ENCODE measurements at regions not wholly inside any gene's neighbourhood (a gene's known extent, or its start where the extent isn't known, plus 50 kb on each side); places are given as distances from the start of the nearest gene placed in this dataset.

GRCh38 chr6:149153693-149154092 is 163.8 kb upstream of the TAB2 start:
- ATAC-seq, result peak; percentile 40

GRCh38 chr6:149154261-149154821 is 163.2 kb upstream of the TAB2 start:
- Mint-ChIP-seq H3K27ac (peak overlapping the region; percentile 90), H3K4me3 (peak overlapping the region; percentile 79), H3K4me1 (peaks cover 38% of the 10 kb centered on the region), H3K36me3 (ENCODE audit: low read depth) (peaks cover 9% of the 10 kb centered on the region), H3K27me3 (no peaks in the 10 kb centered on the region)
- no peaks in the 10 kb centered on the region for H3K9me3 ChIP-seq (ENCODE audit: control insufficient read depth, low read length, poor library complexity, severe bottlenecking)
- DNase-seq (no peak), ATAC-seq (peak; percentile 71)

More at GRCh38 chr6:149153693-149154092, 163.8 kb upstream of the TAB2 start:
- peak overlapping the region; percentile 90 for H3K27ac Mint-ChIP-seq
- peaks cover 39% of the 10 kb centered on the region for H3K4me1 Mint-ChIP-seq
- no peaks in the 10 kb centered on the region for H3K9me3 ChIP-seq (ENCODE audit: control insufficient read depth, low read length, poor library complexity, severe bottlenecking)
- H3K4me3 Mint-ChIP-seq, result peak overlapping the region; percentile 79
- no peak for DNase-seq
- peaks cover 6% of the 10 kb centered on the region for H3K36me3 Mint-ChIP-seq (ENCODE audit: low read depth)
- no peaks in the 10 kb centered on the region for H3K27me3 Mint-ChIP-seq

GRCh38 chr6:149157126-149157525 is 160.4 kb upstream of the TAB2 start:
- H3K9me3 ChIP-seq (ENCODE audit: control insufficient read depth, low read length, poor library complexity, severe bottlenecking), result no peaks in the 10 kb centered on the region
- no peak overlapping the region for H3K27ac Mint-ChIP-seq
- peaks cover 31% of the 10 kb centered on the region for H3K4me1 Mint-ChIP-seq
- no peak for ATAC-seq
- H3K36me3 Mint-ChIP-seq (ENCODE audit: low read depth), result peaks cover 7% of the 10 kb centered on the region
- H3K27me3 Mint-ChIP-seq, result no peaks in the 10 kb centered on the region
- DNase-seq, result no peak
- no peak overlapping the region for H3K4me3 Mint-ChIP-seq

GRCh38 chr6:149158076-149158475 is 159.4 kb upstream of the TAB2 start:
- peaks cover 7% of the 10 kb centered on the region for H3K36me3 Mint-ChIP-seq (ENCODE audit: low read depth)
- no peaks in the 10 kb centered on the region for H3K27me3 Mint-ChIP-seq
- ATAC-seq (no peak), DNase-seq (no peak)
- no peaks in the 10 kb centered on the region for H3K9me3 ChIP-seq (ENCODE audit: control insufficient read depth, low read length, poor library complexity, severe bottlenecking)
- H3K27ac Mint-ChIP-seq, result no peak overlapping the region
- H3K4me3 Mint-ChIP-seq, result no peak overlapping the region
- H3K4me1 Mint-ChIP-seq, result peaks cover 23% of the 10 kb centered on the region

GRCh38 chr6:149160943-149161342 is 156.6 kb upstream of the TAB2 start:
- H3K27ac Mint-ChIP-seq, result no peak overlapping the region
- ATAC-seq (no peak), DNase-seq (no peak)
- no peak overlapping the region for H3K4me3 Mint-ChIP-seq
- peaks cover 12% of the 10 kb centered on the region for H3K4me1 Mint-ChIP-seq
- H3K9me3 ChIP-seq (ENCODE audit: control insufficient read depth, low read length, poor library complexity, severe bottlenecking), result no peaks in the 10 kb centered on the region
- H3K36me3 Mint-ChIP-seq (ENCODE audit: low read depth), result peaks cover 9% of the 10 kb centered on the region
- H3K27me3 Mint-ChIP-seq, result no peaks in the 10 kb centered on the region

GRCh38 chr6:149162924-149163323 is 154.6 kb upstream of the TAB2 start:
- ATAC-seq (no peak), DNase-seq (no peak)
- Mint-ChIP-seq H3K36me3 (ENCODE audit: low read depth) (peaks cover 9% of the 10 kb centered on the region), H3K4me1 (peaks cover 21% of the 10 kb centered on the region), H3K4me3 (no peak overlapping the region), H3K27me3 (no peaks in the 10 kb centered on the region), H3K27ac (no peak overlapping the region)
- no peaks in the 10 kb centered on the region for H3K9me3 ChIP-seq (ENCODE audit: control insufficient read depth, low read length, poor library complexity, severe bottlenecking)

GRCh38 chr6:149164199-149164750 is 153.2 kb upstream of the TAB2 start:
- H3K9me3 ChIP-seq (ENCODE audit: control insufficient read depth, low read length, poor library complexity, severe bottlenecking), result no peaks in the 10 kb centered on the region
- Mint-ChIP-seq H3K36me3 (ENCODE audit: low read depth) (peaks cover 7% of the 10 kb centered on the region), H3K27ac (peak overlapping the region; percentile 34), H3K27me3 (no peaks in the 10 kb centered on the region), H3K4me3 (no peak overlapping the region), H3K4me1 (peaks cover 26% of the 10 kb centered on the region)
- no peak for ATAC-seq
- DNase-seq, result no peak

- H3K9me3 ChIP-seq (ENCODE audit: control insufficient read depth, low read length, poor library complexity, severe bottlenecking), result no peaks in the 10 kb centered on the region
- peak overlapping the region; percentile 89 for H3K27ac Mint-ChIP-seq
- ATAC-seq (no peak), DNase-seq (no peak)
- peaks cover 7% of the 10 kb centered on the region for H3K36me3 Mint-ChIP-seq (ENCODE audit: low read depth)
- no peaks in the 10 kb centered on the region for H3K27me3 Mint-ChIP-seq
- peak overlapping the region; percentile 19 for H3K4me3 Mint-ChIP-seq
- H3K4me1 Mint-ChIP-seq, result peaks cover 34% of the 10 kb centered on the region
Observed at GRCh38 chr6:149166336-149166735, 151.2 kb upstream of the TAB2 start.

GRCh38 chr6:149166747-149167146 is 150.8 kb upstream of the TAB2 start:
- Mint-ChIP-seq H3K27me3 (no peaks in the 10 kb centered on the region), H3K27ac (peak overlapping the region; percentile 89), H3K4me1 (peaks cover 34% of the 10 kb centered on the region), H3K4me3 (peak overlapping the region; percentile 19), H3K36me3 (ENCODE audit: low read depth) (peaks cover 7% of the 10 kb centered on the region)
- no peak for ATAC-seq
- no peak for DNase-seq
- H3K9me3 ChIP-seq (ENCODE audit: control insufficient read depth, low read length, poor library complexity, severe bottlenecking), result no peaks in the 10 kb centered on the region

GRCh38 chr6:149168968-149169367 is 148.5 kb upstream of the TAB2 start:
- Mint-ChIP-seq H3K4me1 (peaks cover 31% of the 10 kb centered on the region), H3K27ac (peak overlapping the region; percentile 56), H3K4me3 (peak overlapping the region; percentile 52), H3K27me3 (no peaks in the 10 kb centered on the region), H3K36me3 (ENCODE audit: low read depth) (peaks cover 2% of the 10 kb centered on the region)
- DNase-seq (no peak), ATAC-seq (peak; percentile 44)
- no peaks in the 10 kb centered on the region for H3K9me3 ChIP-seq (ENCODE audit: control insufficient read depth, low read length, poor library complexity, severe bottlenecking)

GRCh38 chr6:149169761-149170511 is 147.6 kb upstream of the TAB2 start:
- Mint-ChIP-seq H3K4me1 (peaks cover 34% of the 10 kb centered on the region), H3K27ac (peak overlapping the region; percentile 56), H3K4me3 (no peak overlapping the region), H3K36me3 (ENCODE audit: low read depth) (peaks cover 2% of the 10 kb centered on the region), H3K27me3 (no peaks in the 10 kb centered on the region)
- DNase-seq, result no peak
- ATAC-seq, result no peak
- H3K9me3 ChIP-seq (ENCODE audit: control insufficient read depth, low read length, poor library complexity, severe bottlenecking), result no peaks in the 10 kb centered on the region

- DNase-seq, result no peak
- peaks cover 35% of the 10 kb centered on the region for H3K4me1 Mint-ChIP-seq
Observed at GRCh38 chr6:149170564-149171452, 146.7 kb upstream of the TAB2 start.

GRCh38 chr6:149173222-149173621 is 144.3 kb upstream of the TAB2 start:
- ATAC-seq (no peak), DNase-seq (no peak)
- Mint-ChIP-seq H3K4me1 (peaks cover 25% of the 10 kb centered on the region), H3K36me3 (ENCODE audit: low read depth) (peaks cover 2% of the 10 kb centered on the region), H3K27ac (no peak overlapping the region), H3K4me3 (no peak overlapping the region), H3K27me3 (no peaks in the 10 kb centered on the region)
- no peaks in the 10 kb centered on the region for H3K9me3 ChIP-seq (ENCODE audit: control insufficient read depth, low read length, poor library complexity, severe bottlenecking)

More at GRCh38 chr6:149170564-149171452, 146.7 kb upstream of the TAB2 start:
- no peak for ATAC-seq
- H3K36me3 Mint-ChIP-seq (ENCODE audit: low read depth), result peaks cover 2% of the 10 kb centered on the region
- no peaks in the 10 kb centered on the region for H3K9me3 ChIP-seq (ENCODE audit: control insufficient read depth, low read length, poor library complexity, severe bottlenecking)
- peak overlapping the region; percentile 67 for H3K27ac Mint-ChIP-seq
- no peak overlapping the region for H3K4me3 Mint-ChIP-seq
- no peaks in the 10 kb centered on the region for H3K27me3 Mint-ChIP-seq

All from T-helper 17 cell (primary cell).